ENCODE measurements at regions not wholly inside any gene's neighbourhood (a gene's known extent, or its start where the extent isn't known, plus 50 kb on each side); places are given as distances from the start of the nearest gene placed in this dataset.
"Not testable (repeated sequence)": the region's sequence is repeated elsewhere in the genome, so short reads cannot be mapped to it uniquely, and the experiment has no call there.

DNA sequence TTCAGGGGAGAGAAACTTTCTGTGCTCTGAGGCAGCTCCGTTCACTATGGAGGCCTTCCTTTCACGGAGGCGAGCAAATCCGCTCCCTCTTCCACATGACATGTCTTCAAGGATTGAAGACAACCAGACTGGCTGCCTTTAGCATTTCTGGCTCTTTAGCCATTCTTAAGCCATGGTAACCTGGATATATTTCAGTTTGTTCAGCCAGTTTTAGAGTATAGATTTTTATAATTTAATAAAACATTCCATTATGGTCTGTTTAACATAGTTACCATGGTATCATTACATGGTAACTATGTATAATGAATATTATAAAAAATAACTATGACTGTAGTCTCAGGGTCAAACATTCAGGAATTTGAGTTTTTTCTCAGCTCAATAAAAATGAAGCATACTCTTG is 54.2 kb upstream of the NFIA start:
- DNase-seq, result no peak

DNA sequence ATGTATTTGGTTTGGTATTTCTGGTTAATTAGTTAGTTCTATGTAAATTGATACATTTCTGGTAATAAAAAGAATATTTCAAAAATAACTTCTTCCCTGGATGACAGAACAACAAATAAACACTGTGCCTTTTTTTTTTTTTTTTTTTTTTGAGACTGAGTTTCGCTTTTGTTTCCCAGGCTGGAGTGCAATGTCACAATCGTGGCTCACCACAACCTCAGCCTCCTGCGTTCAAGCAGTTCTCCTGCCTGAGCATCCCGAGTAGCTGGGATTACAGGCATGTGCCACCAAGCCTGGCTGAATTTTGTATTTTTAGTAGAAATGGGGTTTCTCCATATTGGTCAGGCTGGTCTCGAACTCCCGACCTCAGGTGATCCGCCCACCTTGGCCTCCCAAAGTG is 64.3 kb upstream of the NFIA start:
- not testable (repeated sequence) for DNase-seq

DNA sequence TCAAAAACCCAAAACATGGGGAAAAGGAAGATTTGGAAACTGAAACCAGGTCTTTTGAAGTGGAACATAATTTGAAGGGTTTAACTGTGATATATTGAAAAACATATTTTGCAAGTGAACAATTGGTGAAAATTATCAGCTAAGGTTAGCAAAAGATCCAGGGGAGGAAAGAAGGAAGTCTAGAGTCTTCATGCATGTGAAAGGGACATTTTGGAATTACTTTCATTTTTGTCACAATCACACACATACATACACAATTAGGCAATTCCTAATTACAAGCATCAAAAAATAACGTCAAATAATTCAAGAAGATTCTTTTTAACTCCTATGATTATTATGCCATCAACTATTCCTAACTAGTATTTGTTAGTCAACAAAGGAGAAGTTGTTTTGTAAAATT is 64.7 kb upstream of the NFIA start:
- no peak for DNase-seq

DNA sequence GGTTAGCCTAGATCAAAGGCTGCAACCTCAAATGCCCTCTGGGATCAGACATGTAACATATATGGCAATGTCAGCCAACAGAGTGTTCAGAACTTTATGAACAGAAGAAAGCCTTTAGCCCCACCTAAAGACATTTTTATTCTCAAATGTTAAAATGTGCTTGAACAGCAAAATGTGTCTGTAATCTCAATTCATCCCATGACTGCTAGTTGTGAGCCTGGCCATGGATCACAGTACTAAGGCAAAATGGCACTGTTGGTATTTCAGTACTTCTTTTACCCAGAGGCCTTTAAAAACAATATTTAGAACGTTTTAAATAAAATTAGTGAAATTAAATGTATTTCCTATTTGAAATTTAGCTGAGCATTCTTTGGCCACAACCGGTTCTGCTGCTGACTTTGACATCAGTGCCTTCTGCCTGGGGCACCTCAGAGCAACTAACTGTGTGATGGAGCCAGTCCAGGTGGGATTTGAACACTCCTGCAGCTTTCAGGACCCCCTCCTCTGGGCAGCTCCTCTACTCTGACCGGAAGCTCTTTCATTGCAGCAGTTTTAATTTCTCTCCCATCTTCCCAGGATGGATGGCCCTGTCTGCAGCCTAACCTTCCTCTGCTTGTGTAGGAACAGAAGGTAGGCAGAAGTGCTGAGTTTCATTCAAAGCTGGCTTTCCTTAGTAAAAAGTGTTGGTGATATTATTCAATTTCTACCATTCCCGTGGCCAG is 68.3 kb upstream of the NFIA start:
- DNase-seq, result no peak

DNA sequence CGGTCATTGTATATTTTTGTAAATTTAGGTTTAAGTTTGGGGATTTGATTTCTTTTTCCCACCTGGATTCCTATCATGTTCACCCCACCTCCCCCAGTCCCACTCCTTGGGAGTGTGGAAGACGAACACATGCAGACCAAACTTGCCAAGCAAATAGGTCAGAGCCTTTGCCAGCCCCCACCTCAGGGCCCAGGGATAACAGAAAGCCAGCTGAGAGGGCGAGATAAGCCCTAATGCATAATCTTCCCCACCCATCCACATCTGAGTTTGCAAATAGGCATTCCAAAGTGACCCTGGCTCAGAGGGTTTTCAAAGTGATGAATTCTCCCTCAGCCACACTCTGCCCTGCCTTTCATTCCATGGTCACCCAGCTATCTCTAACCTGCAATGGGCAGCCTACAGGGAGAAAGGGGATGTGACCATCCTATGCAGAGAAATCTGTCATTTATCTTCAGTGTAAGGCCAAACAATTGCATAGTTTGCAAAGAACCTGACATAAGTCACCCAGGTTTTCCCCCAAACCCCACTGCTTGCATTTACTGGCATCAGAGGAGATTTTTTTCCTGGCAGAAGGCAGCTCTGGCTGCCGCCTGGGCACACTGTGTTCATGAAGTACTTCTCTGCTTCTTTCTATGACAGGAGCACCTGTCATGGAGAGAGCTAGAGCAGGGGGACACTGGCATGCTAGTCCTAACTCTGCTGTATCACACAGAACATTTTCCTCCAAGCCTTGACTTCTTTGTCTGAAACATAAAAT is 69.0 kb upstream of the NFIA start:
- DNase-seq, result no peak

DNA sequence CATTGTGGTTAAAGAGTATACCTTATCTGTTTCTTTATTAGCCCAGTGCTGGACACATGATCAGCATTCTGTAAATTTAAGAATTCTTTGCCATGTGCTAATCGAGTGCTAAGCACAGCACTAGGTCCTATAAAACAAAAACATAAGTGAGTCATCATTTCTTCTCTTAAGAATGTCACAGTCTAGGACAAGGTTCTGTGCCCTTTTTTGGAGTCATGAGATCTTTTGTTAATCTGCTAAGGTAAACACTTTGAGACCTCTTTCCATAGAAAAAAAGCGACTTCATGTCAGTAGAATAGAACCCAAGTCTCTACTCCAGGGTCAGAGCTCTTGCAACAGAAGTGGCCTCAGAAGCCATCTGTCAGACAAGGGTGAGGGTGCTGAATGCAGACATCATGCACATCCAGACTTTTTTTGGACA is 70.0 kb upstream of the NFIA start:
- no peak for DNase-seq

DNA sequence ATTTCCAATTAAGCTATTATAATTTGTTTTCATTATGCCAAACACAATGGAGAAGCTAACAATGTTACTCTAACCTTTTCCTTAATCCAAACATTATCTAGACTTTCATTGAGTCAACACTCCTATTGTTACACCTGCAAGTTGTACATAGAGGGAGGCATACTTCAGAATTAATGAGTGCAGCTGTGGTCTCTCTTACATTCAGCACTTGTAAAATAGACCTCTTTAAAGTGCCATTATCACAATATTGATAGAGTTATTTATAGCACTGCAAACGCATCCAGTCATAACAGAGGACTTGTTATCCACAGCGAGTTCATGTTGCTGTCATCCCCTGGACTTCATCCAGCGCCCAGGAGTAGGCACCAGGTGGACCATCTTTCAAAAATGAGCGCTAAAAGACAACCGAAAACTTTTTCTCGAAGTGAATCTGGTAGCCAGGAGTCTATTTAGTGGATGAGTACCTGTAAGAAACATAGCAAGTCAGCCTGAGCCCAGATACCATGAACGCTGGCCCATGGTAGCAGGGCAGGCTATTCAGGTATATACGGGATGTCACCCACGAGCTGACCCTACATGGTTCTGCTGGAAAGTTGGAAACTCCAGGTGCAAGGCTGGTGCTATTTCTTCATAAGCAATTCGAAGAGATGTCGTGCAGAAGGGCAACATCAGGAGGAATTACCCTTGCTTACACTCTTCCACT is 70.6 kb upstream of the NFIA start:
- no peak for DNase-seq

DNA sequence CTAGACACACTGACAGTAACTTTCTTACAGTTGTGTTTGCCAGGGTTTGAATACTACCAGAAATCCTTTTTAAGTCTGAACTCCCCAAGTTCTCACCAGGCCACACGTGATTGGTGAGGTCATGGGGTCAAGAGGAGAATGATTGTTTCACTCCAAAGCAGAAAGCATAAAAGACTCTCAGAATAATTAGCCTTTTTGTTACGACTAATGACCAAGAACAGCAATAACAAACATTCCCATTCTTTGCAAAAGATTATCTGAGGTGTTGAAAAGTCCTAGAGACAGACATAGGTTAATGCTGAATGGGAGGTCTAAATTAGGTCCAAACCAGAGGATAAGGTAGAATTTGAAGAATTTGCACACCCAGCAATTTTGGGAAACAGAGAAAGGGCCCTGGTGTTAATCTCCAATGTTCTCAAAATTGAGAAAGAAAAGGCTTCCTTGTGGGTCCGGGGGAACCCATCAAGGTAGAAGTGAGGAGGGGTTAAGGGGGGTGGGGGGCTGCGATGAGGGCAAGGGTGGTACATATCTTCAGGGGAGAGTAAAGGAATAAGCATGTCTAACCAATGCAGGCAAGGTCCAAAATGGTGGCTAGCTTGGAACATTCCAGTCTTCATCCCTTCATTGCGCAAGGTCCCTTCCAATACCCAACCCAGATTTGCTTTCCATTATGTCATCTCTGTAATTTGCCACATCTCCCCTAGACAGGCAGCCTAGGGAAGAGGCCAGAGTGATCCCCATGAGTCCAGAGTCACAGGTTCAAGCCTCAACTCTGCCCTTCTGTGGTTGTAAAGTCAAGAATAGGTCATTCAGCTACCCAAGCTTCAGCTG is 74.6 kb upstream of the NFIA start:
- no peak for DNase-seq

DNA sequence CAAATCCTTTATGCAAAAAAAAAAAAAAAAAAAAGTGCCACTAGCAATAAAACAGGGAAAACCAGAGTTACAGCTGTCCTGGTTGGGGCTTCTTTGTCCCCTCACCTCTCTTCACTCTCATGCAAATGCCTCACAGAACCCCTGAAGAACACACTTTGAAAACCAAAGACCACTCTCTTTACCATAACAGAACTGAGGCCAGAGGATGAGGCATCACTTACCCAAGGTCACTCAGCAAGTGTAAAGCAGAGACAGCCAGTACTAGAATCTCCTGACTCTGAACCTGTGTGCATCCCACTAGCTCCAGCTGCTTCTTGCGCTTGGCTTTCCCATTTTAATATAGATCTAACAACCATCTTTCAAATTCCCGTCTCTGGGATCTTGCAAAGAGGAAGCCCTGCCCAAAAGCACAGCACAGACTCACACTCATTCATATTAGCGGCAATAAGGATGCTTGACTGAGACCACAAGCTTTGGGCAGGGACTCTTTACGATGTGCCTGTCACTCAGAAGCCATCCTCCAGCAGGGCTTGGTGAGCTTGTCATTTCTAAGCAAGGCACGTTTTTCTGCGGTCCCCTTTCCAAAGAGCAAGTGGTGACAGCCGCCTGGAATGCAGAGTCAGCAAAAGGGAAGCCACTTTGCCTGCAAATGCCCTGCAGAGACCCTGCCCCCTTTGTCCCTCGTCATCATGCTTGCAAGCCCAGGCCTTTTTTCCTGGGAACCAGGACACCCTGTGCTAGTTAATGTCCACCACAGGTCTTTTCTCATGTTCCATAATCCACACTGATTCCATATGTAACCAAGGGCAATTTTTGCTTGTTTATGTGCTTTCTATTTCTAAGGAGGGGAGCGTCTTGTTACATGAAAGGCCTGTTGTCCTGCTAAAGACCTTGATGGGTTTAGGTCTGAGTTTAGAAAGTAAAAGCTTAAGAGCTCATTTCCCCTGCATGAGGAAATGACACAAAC is 76.5 kb upstream of the NFIA start:
- DNase-seq, result no peak

DNA sequence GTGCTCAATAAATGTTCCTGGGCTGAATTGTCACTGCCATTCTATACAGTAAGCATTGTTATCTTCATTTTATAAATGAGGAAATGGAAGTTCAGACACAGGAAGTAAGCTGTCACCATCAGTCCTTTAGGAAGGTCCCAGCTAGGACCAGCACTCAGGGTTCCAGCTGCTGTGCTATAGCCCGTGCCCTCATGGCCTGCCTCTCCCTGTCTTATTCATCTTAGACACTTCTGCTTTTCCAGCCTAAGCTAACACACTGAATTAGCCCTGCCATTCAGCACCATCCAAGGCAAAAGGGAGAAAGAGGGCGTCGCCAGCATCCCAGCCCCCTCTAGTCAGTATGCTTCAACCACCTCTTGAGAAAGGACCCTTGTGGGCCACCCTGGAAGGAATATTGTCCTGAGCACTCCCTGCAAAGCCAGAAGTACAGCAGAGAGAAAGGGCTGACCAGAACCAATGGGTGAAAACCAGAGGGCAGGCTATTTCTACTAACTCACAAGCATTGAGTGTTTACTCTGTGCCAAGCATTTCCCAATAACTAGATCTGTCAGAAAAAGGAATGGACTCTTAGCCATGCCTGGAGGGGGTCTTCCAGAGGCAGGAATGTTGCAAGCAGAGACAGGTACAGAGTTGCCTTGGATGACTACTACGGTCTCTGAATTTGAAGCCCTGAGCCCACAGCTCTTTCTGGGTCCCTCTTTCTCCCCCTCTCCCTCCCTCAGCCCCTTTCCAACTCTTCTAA is 77.9 kb upstream of the NFIA start:
- no peak for DNase-seq

DNA sequence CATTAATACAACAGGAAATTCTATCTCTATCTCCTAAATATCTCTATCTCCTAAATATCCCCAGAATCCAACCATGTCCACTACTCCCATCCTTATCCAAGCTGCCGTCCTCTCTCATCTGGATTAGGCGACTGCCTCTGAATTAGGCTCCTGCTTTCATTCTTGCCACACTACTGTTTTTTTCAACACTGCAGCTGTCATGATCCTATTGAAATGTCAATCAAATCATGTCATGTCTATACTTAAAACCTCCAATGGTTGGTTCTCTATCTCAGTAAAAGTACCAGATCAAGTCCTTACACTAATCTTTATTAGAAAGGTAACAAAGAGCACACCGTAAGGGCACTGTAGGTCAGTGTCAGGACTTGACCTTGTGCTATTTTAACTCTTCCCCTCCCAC is 82.0 kb upstream of the NFIA start:
- DNase-seq, result no peak

DNA sequence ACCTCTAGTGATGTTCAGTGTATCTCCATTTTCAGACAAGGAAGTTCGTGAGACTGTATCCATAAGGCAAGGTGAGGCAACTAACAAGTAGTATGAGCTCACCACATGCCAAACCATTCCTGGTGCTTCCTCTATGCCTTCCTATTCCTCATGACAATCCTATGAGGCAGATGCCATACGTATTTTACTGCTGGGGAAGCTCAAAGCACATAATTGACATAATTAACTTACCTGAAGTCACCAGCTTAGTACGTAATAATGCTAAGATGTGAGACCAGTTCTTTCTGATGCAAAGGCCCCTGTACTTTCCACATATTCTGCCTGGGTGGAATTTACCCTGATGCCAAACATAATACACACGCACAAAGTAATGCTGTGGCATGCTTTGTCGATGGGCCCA is 83.6 kb upstream of the NFIA start:
- no peak for DNase-seq

DNA sequence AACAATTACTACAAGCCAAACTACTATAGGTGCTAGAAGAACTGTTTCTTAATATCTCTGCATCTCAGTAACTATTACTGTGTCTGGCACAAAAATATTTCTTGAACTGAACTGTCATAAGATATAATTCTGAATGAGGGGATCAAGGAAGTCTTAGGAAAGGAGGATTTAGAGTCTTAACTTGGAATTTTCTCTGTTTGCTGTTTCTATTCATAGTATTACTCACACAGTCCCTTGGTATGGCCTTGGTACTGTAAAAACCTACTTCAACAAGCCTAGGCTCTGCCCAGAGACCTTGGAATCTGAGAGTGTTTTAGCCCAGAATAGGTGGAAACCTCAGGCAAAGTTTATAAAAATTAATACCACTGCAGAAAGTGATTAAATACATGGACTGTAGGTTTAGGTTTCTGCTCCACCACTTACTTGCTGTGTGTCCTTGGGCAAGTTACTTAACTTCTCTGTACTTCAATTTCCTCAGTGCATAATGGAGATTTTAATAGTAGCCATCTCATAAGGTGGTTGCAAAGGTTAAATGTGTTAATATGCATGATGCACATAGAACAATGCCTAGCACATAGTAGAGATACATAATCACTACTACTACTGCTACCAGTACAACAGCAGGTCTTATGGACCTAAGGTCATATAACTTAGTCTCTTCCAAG is 87.4 kb upstream of the NFIA start:
- DNase-seq, result no peak

DNA sequence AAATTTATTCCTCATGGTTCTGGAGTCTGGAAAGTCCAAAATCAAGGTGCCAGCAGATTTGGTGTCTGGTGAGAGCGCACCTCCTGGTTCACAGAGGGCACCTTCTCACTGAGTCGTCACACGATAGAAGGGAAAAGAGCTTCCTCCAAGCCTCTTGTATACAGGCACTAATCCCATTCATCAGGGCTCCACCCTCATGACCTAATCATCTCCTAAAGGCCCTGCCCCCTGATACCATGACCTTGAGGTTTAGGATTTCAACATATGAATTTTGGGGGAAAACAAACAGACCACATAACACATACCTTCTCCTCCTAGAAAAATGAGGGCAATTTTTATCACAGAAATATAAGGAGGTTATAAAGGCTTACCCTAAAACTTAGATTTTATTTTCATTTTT is 88.0 kb upstream of the NFIA start:
- no peak for DNase-seq

DNA sequence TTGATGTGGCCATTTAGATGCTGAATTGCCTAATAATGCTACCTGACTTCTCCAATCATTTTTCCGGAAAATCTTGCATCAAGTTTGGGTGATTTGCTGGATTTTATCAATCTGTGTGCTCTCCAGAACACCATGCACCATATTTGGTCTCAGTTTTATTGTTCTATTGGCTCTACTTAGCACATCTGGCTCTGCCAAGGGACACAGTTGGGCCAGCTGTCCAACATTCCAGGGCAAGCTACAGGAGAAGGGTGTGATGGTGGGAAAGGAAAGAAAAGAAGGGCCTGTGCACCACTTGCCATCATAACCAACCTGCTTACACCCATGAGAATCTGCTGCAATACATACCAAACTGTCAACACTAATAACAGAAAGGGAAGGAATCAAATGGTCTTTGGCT is 90.2 kb upstream of the NFIA start:
- DNase-seq, result no peak

DNA sequence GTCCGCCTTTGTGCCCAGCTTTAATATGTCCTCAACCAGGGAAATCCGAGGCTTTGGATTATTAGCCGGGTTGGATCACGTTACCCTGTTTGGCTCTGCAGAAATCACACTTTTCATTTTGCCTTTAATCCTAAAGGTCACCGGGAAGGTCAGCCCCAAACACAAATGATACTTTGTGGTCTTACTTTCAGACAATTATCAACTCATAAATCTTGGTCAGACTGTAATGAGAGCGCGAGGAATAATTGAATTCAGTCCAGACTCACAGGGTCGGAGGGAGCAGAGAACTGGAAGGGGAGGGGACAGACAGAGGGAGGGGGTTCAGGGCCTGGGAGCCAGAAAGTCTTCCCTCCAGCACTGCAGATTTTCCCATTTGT is 91.7 kb upstream of the NFIA start:
- DNase-seq, result no peak

DNA sequence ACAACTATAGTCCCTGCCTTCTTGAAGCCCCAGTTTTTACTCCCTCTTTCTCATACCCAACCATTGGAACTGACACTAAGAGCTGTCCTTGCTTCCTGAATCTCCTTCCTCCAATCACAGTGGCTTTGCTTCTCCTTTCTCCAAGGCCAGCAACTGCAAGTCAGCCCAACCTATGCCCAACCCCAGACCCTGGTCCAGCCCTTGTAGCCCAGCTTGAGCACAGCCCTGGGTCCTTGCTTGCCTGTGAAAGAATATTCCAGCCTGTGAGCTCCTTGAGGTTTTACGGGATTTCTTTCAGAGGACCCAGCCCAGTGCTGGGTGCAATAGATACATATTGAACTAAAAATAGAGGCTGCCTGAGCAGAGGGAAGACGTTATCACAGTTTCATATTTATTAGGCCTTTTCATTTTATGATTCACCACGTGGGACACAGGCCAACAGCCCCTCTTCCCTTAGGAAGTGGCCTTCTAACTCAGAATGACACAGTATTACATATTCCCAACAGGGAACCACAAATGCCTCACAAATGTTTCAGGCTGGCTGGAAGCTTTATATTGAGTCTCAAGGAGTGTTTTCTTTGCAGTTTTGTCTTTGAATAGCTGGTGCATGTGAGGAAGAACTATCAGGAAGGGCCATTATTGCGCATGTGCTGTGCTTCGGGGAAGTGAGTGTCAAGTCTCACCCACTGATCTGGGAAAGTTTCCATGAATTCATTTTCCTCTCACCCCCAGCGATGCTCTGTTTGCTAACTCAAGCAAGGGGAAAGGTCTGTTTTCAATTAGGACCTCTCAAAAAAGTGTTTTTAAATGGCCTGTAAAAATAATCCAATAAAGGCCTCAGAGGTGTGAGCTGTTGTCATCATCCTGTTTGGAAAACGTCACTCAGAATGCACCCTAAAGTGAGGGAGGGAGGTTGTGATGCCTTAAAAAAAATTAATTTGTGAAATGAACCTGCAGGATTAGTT is 92.3 kb upstream of the NFIA start:
- no peak for DNase-seq

DNA sequence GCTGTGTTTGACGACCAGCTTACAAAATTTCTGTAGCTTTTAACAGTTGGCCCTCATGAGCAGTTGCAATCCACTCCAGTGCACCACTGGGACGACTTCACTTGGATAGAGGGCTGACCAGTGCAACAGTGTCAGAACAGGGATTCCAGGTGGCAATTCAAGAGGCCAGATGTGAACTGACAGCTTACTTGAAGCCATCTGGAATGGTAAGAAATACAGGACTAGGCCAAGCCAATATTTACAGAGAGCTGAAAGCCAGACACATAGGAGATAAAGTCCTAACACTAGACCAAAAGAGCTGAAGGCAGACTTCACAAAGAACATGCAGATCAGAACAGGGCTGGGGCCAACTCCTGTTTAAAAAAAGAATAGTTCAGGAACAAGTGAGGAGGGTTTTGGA is 93.5 kb upstream of the NFIA start:
- DNase-seq, result no peak

All from right lung (tissue), 2 donors.